ENCODE measurements at regions not wholly inside any gene's neighbourhood (a gene's known extent, or its start where the extent isn't known, plus 50 kb on each side); places are given as distances from the start of the nearest gene placed in this dataset.

DNA sequence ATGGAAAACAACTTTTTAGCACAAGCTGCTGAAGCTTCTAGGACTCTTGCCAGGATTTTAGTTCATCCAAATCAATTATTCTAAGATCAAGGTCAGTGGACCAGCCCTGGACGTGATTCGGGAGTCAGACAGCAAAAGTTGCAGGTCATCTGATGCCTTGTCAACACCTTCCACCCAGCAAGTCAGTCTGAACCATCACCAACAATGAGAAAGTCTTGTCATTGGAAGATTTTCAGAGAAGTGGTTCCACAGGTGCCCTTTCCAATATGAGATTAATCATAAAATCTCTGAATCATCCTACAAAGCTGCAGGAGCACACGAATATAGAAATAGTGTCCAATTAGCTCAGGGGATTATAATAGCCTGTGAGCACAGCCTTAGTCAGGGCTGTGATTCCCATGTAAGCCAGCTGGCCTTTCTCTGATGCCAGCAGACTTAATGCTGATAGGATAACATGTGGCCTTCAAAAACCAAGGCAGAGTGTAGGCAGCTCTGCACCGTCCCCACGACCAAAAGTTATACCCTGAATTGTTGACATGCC is 445.0 kb upstream of the TRPC7 start:
- peaks cover 3% of the 10 kb centered on the region for H3K4me1 ChIP-seq (ENCODE audit: insufficient read depth, low read length, poor library complexity, severe bottlenecking)
- H4K20me1 ChIP-seq (ENCODE audit: insufficient read depth, low read length, poor library complexity, severe bottlenecking) = no peaks in the 10 kb centered on the region
- no peak for TF ChIP-seq EZH2phosphoT487 (IDR thresholded peaks at IDR 0.05; ENCODE audit: borderline replicate concordance)
- TF ChIP-seq, protein P1, sequence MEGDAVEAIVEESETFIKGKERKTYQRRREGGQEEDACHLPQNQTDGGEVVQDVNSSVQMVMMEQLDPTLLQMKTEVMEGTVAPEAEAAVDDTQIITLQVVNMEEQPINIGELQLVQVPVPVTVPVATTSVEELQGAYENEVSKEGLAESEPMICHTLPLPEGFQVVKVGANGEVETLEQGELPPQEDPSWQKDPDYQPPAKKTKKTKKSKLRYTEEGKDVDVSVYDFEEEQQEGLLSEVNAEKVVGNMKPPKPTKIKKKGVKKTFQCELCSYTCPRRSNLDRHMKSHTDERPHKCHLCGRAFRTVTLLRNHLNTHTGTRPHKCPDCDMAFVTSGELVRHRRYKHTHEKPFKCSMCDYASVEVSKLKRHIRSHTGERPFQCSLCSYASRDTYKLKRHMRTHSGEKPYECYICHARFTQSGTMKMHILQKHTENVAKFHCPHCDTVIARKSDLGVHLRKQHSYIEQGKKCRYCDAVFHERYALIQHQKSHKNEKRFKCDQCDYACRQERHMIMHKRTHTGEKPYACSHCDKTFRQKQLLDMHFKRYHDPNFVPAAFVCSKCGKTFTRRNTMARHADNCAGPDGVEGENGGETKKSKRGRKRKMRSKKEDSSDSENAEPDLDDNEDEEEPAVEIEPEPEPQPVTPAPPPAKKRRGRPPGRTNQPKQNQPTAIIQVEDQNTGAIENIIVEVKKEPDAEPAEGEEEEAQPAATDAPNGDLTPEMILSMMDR (conservative IDR thresholded peaks at IDR 0.05; ENCODE audit: low read length) = no peak
- H3K9ac ChIP-seq (ENCODE audit: low read depth, low read length, poor library complexity, severe bottlenecking) = no peak overlapping the region
- no peaks in the 10 kb centered on the region for H3K27me3 ChIP-seq (ENCODE audit: insufficient read depth, low read length, poor library complexity, severe bottlenecking)
- H3K4me3 ChIP-seq (ENCODE audit: low read length, poor library complexity, severe bottlenecking) = no peak overlapping the region
- no peaks in the 10 kb centered on the region for H3K9me3 ChIP-seq (ENCODE audit: insufficient read depth, low read depth, low read length)
- no peak overlapping the region for H2AFZ ChIP-seq (ENCODE audit: low read length)
- H3F3A ChIP-seq (ENCODE audit: low read depth) = no peaks in the 10 kb centered on the region
- H3K4me2 ChIP-seq (ENCODE audit: low read depth, low read length, poor library complexity, severe bottlenecking) = no peak overlapping the region
- no peaks in the 10 kb centered on the region for H3K79me2 ChIP-seq (ENCODE audit: insufficient read depth, low read length)
- no peaks in the 10 kb centered on the region for H3K36me3 ChIP-seq (ENCODE audit: insufficient read depth, low read length)
- no peaks in the 10 kb centered on the region for H3K9me2 ChIP-seq (replicated peaks; ENCODE audit: low read depth, low read length)

DNA sequence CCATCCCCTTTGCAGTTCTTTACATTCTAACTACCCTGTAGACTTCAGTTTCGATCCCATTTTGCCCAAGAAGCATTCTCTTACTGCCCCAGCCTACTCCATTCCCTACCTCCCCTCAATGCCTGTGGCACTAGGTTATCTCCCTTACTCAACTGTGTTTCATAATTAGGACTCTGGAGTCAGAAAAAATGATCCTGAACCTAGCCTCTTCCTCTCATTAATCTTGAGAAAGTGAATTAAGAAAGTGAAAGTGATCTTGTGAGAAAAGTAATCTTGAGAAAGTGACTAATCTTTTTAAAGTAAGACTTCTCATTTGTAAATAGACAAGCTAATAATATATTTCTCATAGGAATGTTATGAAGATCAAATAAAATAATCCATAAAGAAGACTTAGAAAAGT is 444.0 kb upstream of the TRPC7 start:
- Histone ChIP-seq H3K4me1 (ENCODE audit: insufficient read depth, low read length, poor library complexity, severe bottlenecking) (peaks cover 3% of the 10 kb centered on the region), H3K4me2 (ENCODE audit: low read depth, low read length, poor library complexity, severe bottlenecking) (peak overlapping the region; percentile 37), H3K9ac (ENCODE audit: low read depth, low read length, poor library complexity, severe bottlenecking) (no peak overlapping the region), H3K36me3 (ENCODE audit: insufficient read depth, low read length) (no peaks in the 10 kb centered on the region), H2AFZ (ENCODE audit: low read length) (no peak overlapping the region), H3K27me3 (ENCODE audit: insufficient read depth, low read length, poor library complexity, severe bottlenecking) (no peaks in the 10 kb centered on the region), H3K9me2 (replicated peaks; ENCODE audit: low read depth, low read length) (no peaks in the 10 kb centered on the region), H3K9me3 (ENCODE audit: insufficient read depth, low read depth, low read length) (no peaks in the 10 kb centered on the region), H4K20me1 (ENCODE audit: insufficient read depth, low read length, poor library complexity, severe bottlenecking) (no peaks in the 10 kb centered on the region), H3K79me2 (ENCODE audit: insufficient read depth, low read length) (no peaks in the 10 kb centered on the region), H3F3A (ENCODE audit: low read depth) (no peaks in the 10 kb centered on the region), H3K4me3 (ENCODE audit: low read length, poor library complexity, severe bottlenecking) (no peak overlapping the region)
- TF ChIP-seq EZH2phosphoT487 (IDR thresholded peaks at IDR 0.05; ENCODE audit: borderline replicate concordance) = no peak
- TF ChIP-seq, protein P1 (conservative IDR thresholded peaks at IDR 0.05; ENCODE audit: low read length) = no peak

DNA sequence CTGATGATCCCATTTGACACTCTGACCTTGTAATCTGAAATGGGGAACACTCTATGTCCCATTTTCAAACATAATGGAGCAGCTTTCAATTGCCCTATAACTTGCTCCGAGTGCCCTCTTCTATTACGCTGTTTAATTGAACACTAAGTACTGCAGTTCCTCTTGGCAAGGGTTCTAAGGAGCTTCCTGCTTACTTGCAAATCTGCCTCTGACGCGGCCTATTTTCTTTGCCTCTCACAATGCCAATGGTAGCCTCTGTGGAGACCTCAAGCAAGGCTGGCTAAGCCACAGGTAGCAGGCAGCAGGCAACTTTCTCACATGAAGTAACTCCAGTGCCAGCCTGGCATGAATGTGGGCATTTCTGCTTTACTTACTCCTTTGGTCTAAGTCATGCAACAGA is 443.4 kb upstream of the TRPC7 start:
- TF ChIP-seq EZH2phosphoT487 (IDR thresholded peaks at IDR 0.05; ENCODE audit: borderline replicate concordance) = no peak
- TF ChIP-seq, protein P1 (conservative IDR thresholded peaks at IDR 0.05; ENCODE audit: low read length) = no peak
- Histone ChIP-seq H3K79me2 (ENCODE audit: insufficient read depth, low read length) (no peaks in the 10 kb centered on the region), H3K9me3 (ENCODE audit: insufficient read depth, low read depth, low read length) (no peaks in the 10 kb centered on the region), H3K36me3 (ENCODE audit: insufficient read depth, low read length) (no peaks in the 10 kb centered on the region), H3F3A (ENCODE audit: low read depth) (no peaks in the 10 kb centered on the region), H3K9me2 (replicated peaks; ENCODE audit: low read depth, low read length) (no peaks in the 10 kb centered on the region), H4K20me1 (ENCODE audit: insufficient read depth, low read length, poor library complexity, severe bottlenecking) (no peaks in the 10 kb centered on the region), H3K4me2 (ENCODE audit: low read depth, low read length, poor library complexity, severe bottlenecking) (no peak overlapping the region), H3K4me1 (ENCODE audit: insufficient read depth, low read length, poor library complexity, severe bottlenecking) (peaks cover 3% of the 10 kb centered on the region), H2AFZ (ENCODE audit: low read length) (no peak overlapping the region), H3K27me3 (ENCODE audit: insufficient read depth, low read length, poor library complexity, severe bottlenecking) (no peaks in the 10 kb centered on the region), H3K9ac (ENCODE audit: low read depth, low read length, poor library complexity, severe bottlenecking) (no peak overlapping the region), H3K4me3 (ENCODE audit: low read length, poor library complexity, severe bottlenecking) (no peak overlapping the region)

Data from Loucy (cell line).